GM12875 (cell line): ENCODE measurements at regions not wholly inside any gene's neighbourhood (a gene's known extent, or its start where the extent isn't known, plus 50 kb on each side); places are given as distances from the start of the nearest gene placed in this dataset.

Experiments used
- H3K4me3 ChIP-seq: one replicate; pipeline ENCODE4 v1.5.1; 2011; ENCODE audit warnings: low read depth, low read length, control low read depth
- CTCF ChIP-seq: IDR thresholded peaks from 2 replicates; pipeline ENCODE4 v1.5.1; 2011; ENCODE audit warnings: low read depth, mild to moderate bottlenecking, control low read depth, inconsistent platforms, low read length, moderate library complexity, borderline replicate concordance; ENCODE audit not compliant: insufficient read depth

- H3K4me3 ChIP-seq = no peak overlapping the region
- no peak for TF ChIP-seq CTCF
These were observed 1008.4 kb upstream of the AGA start for GRCh38 chr4:178450614-178451013.

- H3K4me3 ChIP-seq = no peak overlapping the region
- no peak for TF ChIP-seq CTCF
These were observed 1010.8 kb upstream of the AGA start for GRCh38 chr4:178453057-178453456.

- no peak overlapping the region for H3K4me3 ChIP-seq
- no peak for TF ChIP-seq CTCF
These were observed 1015.0 kb upstream of the AGA start for GRCh38 chr4:178457286-178457685.

- TF ChIP-seq CTCF = no peak
- no peak overlapping the region for H3K4me3 ChIP-seq
These were observed 1020.5 kb upstream of the AGA start for GRCh38 chr4:178462710-178463109.

- H3K4me3 ChIP-seq = no peak overlapping the region
- TF ChIP-seq CTCF = no peak
These were observed 1021.5 kb upstream of the AGA start for GRCh38 chr4:178463747-178464146.

- H3K4me3 ChIP-seq = no peak overlapping the region
- TF ChIP-seq CTCF = no peak
These were observed 1029.0 kb upstream of the AGA start for GRCh38 chr4:178470996-178471784.

- no peak overlapping the region for H3K4me3 ChIP-seq
- no peak for TF ChIP-seq CTCF
These were observed 1029.8 kb upstream of the AGA start for GRCh38 chr4:178471994-178472393.
